ENCODE measurements at regions not wholly inside any gene's neighbourhood (a gene's known extent, or its start where the extent isn't known, plus 50 kb on each side); places are given as distances from the start of the nearest gene placed in this dataset.

DNA sequence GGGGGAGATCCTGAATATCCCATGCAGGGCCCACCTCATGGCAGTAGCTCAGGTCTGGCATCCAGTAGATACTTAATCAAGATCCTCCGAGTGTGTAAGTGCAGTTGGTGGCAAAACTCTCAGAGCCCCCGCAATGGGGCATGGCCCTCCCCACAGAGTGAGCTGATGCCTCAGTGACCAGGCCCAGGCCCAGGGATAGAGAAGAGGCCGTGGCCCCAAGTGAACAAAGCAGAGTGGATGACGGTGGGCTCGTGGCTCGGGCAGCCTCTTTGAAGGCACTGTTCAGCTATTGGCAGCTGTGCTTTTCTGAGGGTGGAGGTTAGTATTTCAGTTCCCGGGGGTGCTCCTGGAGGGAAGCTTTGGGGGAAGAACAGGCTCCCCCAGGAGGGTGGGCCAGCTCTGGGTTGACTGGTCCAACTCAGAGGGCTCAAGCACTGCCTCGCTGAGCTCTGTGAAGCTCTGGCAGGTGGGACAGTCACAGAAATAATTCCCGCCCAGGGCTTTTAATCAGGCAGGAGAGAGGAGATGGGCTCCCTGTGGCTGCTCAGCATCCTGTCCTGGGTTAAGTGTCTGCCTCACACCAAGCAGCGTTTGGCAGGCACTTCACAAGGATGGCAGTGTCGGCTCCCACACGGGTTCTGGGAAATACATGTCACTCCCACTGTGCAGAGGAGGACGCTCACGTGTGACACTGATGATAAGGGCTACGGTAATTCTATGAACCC, 583.6 kb downstream of the TCERG1L start:
- H3K27ac ChIP-seq = no peak overlapping the region
- TF ChIP-seq CTCF (IDR thresholded peaks at IDR 0.05) = no peak
- H3K27me3 ChIP-seq = no peaks in the 10 kb centered on the region
- no peak overlapping the region for H3K4me3 ChIP-seq (ENCODE audit: low read depth in 1 of 2, low read length in 1 of 2)
- H3K36me3 ChIP-seq = no peaks in the 10 kb centered on the region
- H3K9me3 ChIP-seq = peaks cover 3% of the 10 kb centered on the region
- H3K4me1 ChIP-seq (ENCODE audit: control insufficient read depth in 1 of 2, insufficient read depth in 1 of 2, low read depth in 1 of 2, low read length in 1 of 2) = no peaks in the 10 kb centered on the region

- H3K4me1 ChIP-seq (ENCODE audit: control insufficient read depth in 1 of 2, insufficient read depth in 1 of 2, low read depth in 1 of 2, low read length in 1 of 2) = no peaks in the 10 kb centered on the region
- no peaks in the 10 kb centered on the region for H3K36me3 ChIP-seq
- no peak overlapping the region for H3K27ac ChIP-seq
- no peak overlapping the region for H3K4me3 ChIP-seq (ENCODE audit: low read depth in 1 of 2, low read length in 1 of 2)
- H3K9me3 ChIP-seq = peaks cover 3% of the 10 kb centered on the region
- no peak for TF ChIP-seq CTCF (IDR thresholded peaks at IDR 0.05)
- no peaks in the 10 kb centered on the region for H3K27me3 ChIP-seq
These were observed 582.8 kb downstream of the TCERG1L start for GRCh38 chr10:130728531-130729215.

- Histone ChIP-seq H3K27ac (no peak overlapping the region), H3K4me3 (ENCODE audit: low read depth in 1 of 2, low read length in 1 of 2) (no peak overlapping the region), H3K9me3 (peaks cover 3% of the 10 kb centered on the region), H3K27me3 (no peaks in the 10 kb centered on the region), H3K36me3 (no peaks in the 10 kb centered on the region), H3K4me1 (ENCODE audit: control insufficient read depth in 1 of 2, insufficient read depth in 1 of 2, low read depth in 1 of 2, low read length in 1 of 2) (no peaks in the 10 kb centered on the region)
- no peak for TF ChIP-seq CTCF (IDR thresholded peaks at IDR 0.05)
These were observed 581.6 kb downstream of the TCERG1L start for GRCh38 chr10:130729876-130730275.

GRCh38 chr10:130737186-130737585, 574.3 kb downstream of the TCERG1L start:
- Histone ChIP-seq H3K4me3 (ENCODE audit: low read depth in 1 of 2, low read length in 1 of 2) (no peak overlapping the region), H3K27me3 (no peaks in the 10 kb centered on the region), H3K9me3 (no peaks in the 10 kb centered on the region), H3K36me3 (no peaks in the 10 kb centered on the region), H3K4me1 (ENCODE audit: control insufficient read depth in 1 of 2, insufficient read depth in 1 of 2, low read depth in 1 of 2, low read length in 1 of 2) (no peaks in the 10 kb centered on the region), H3K27ac (no peak overlapping the region)
- no peak for TF ChIP-seq CTCF (IDR thresholded peaks at IDR 0.05)

DNA sequence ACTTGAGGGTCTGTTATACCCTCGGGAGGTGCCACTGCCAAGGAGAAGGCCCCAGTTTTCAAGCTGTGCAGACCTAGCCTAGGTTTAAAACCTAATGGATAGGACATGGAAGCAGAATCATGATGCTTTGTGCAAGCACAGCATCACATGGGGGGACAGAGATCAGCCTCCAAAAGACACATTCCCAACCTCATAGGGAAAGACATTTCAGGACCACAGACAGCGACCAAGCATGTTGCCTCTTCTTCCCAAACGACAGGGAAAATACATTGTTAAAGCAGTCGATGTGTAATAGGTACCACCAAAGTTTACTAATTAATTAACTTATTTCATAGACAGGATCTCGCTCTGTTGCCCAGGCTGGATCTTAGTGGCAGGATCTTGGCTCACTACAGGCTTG, 573.9 kb downstream of the TCERG1L start:
- no peak for TF ChIP-seq CTCF (IDR thresholded peaks at IDR 0.05)
- Histone ChIP-seq H3K4me1 (ENCODE audit: control insufficient read depth in 1 of 2, insufficient read depth in 1 of 2, low read depth in 1 of 2, low read length in 1 of 2) (no peaks in the 10 kb centered on the region), H3K36me3 (no peaks in the 10 kb centered on the region), H3K4me3 (ENCODE audit: low read depth in 1 of 2, low read length in 1 of 2) (no peak overlapping the region), H3K27me3 (no peaks in the 10 kb centered on the region), H3K27ac (no peak overlapping the region), H3K9me3 (no peaks in the 10 kb centered on the region)
